ENCODE measurements at regions not wholly inside any gene's neighbourhood (a gene's known extent, or its start where the extent isn't known, plus 50 kb on each side); places are given as distances from the start of the nearest gene placed in this dataset.

DNA sequence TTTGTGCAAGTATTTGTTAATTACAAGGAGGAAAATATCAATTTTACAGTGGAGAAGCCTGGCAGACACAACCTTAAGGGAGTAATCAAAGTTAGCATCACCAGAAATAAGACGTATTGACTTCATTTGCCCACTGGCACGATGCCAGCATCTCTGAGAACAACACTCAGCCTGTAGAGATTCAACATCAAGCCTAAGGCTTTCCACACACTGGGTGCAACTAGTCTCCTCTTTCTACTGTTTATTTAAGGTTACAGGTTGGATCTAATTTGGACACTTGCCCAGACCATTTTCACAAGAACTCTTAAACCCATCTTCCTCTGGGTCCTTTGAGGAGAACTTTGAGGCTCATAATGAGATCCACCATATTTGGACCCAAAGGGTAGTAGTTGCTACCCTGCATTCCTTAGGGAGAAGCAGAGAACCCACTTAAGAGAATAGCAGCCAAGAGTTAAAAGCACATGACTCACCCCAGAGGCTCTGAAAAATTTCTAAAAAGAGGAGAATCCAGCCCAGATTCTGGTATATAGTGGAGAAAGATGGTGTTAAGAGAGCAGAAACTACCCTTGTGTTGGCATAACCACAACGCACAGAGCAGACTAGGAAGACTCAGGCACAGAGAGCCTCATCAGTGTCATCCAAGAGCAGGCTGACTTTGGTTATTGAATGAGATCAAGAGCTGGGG is 97.3 kb downstream of the CCDC71L start:
- TF ChIP-seq POLR2A (IDR thresholded peaks at IDR 0.05) (no peak), CTCF (IDR thresholded peaks at IDR 0.05) (no peak)
